GM21367 (cell line): ENCODE measurements at regions not wholly inside any gene's neighbourhood (a gene's known extent, or its start where the extent isn't known, plus 50 kb on each side); places are given as distances from the start of the nearest gene placed in this dataset.

Experiments
- ATAC-seq: cut with Tn5 transposase; IDR thresholded peaks from one replicate; pipeline ENCODE4 v1.9.1; 2021; ENCODE audit not compliant: unreplicated experiment

GRCh38 chr5:38207343-38207742, 51.0 kb upstream of the EGFLAM start:
- ATAC-seq = no peak

GRCh38 chr5:38202741-38203140, 55.6 kb upstream of the EGFLAM start:
- ATAC-seq = no peak

- no peak for ATAC-seq
These were observed 57.3 kb upstream of the EGFLAM start for GRCh38 chr5:38200872-38201557.

GRCh38 chr5:38197118-38197517, 61.2 kb upstream of the EGFLAM start:
- no peak for ATAC-seq

GRCh38 chr5:38193015-38193581, 65.3 kb upstream of the EGFLAM start:
- ATAC-seq = peak; percentile 73

- ATAC-seq = no peak
These were observed 66.7 kb upstream of the EGFLAM start for GRCh38 chr5:38191693-38192092.

GRCh38 chr5:38190111-38190510, 68.2 kb upstream of the EGFLAM start:
- no peak for ATAC-seq

GRCh38 chr5:38189081-38189504, 69.3 kb upstream of the EGFLAM start:
- ATAC-seq = no peak

GRCh38 chr5:38188591-38188990, 69.8 kb upstream of the EGFLAM start:
- ATAC-seq = no peak

- ATAC-seq = no peak
These were observed 70.8 kb upstream of the EGFLAM start for GRCh38 chr5:38187532-38187931.

GRCh38 chr5:38184627-38185026, 73.7 kb upstream of the EGFLAM start:
- no peak for ATAC-seq

- no peak for ATAC-seq
These were observed 75.4 kb upstream of the EGFLAM start for GRCh38 chr5:38182991-38183390.

GRCh38 chr5:38168029-38168428, 90.3 kb upstream of the EGFLAM start:
- no peak for ATAC-seq

GRCh38 chr5:38167562-38167996, 90.8 kb upstream of the EGFLAM start:
- ATAC-seq = no peak

- no peak for ATAC-seq
These were observed 91.5 kb upstream of the EGFLAM start for GRCh38 chr5:38166832-38167231.

- no peak for ATAC-seq
These were observed 92.9 kb upstream of the EGFLAM start for GRCh38 chr5:38165435-38165834.

GRCh38 chr5:38164776-38165399, 93.5 kb upstream of the EGFLAM start:
- ATAC-seq = no peak

GRCh38 chr5:38163636-38164237, 94.6 kb upstream of the EGFLAM start:
- no peak for ATAC-seq

- no peak for ATAC-seq
These were observed 95.7 kb upstream of the EGFLAM start for GRCh38 chr5:38162625-38163024.

GRCh38 chr5:38157024-38157423, 101.3 kb upstream of the EGFLAM start:
- no peak for ATAC-seq

GRCh38 chr5:38154615-38155204, 103.6 kb upstream of the EGFLAM start:
- ATAC-seq = no peak

GRCh38 chr5:38151878-38152277, 106.5 kb upstream of the EGFLAM start:
- no peak for ATAC-seq
